CD4-positive, alpha-beta T cell treated with Interleukin-17A for 1 hour (primary cell): ENCODE measurements at regions not wholly inside any gene's neighbourhood (a gene's known extent, or its start where the extent isn't known, plus 50 kb on each side); places are given as distances from the start of the nearest gene placed in this dataset.

Source experiments
- DNase-seq: peaks from one replicate; pipeline ENCODE4 v3.0.0-alpha.2; 2020

DNA sequence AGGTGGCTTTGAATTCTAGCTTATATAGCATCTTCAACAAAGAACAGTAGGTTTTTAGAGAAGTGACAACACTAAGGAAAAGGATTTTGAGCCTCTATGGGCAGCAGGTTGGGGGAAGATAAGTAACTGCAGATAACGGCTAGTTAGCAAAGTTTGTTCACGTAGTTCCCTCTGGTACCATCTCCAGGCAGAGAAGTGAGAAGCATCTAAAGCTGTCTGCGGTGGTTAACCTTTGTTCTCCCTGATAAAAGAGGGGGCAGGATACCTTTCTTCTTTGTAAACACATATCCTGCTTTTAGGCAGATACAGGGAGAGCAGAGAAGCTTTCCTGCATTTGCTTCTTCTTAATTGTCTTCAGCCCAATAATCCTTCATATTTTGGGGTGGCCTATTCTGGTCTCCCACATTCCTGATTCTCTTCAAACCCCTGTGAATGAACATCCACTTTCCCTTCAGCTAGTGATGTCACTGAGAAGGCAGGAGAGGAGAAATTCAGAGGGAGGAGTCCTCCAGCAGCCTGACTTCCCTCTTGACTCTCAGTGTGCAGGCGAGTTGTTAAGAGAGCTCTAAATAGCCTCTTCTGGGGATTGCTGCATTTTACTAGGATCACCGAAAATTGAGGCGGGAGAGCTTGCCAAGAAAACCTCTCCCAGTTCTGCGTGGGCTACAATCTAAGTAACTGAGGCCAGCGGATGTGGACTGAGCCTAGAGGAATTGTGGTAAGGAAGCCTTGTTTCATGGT lies 393.7 kb upstream of the C2CD4B start:
- DNase-seq = no peak

DNA sequence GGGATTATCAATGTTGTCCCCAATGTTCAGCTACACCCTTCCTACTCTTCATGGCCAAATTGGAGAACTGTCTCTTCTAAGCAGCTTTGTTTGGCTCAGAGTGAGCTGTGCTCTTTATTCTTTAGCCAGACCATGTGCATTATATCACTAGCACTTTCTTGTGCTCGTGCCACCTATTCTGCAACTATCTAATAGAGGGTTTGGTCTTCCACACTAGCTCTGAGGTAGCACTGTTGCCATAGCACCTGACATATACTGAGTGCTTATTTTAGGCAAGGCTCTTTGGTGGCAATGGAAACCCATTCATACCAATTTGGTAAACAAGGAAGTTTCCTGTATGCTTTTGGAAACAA lies 394.3 kb upstream of the C2CD4B start:
- no peak for DNase-seq

DNA sequence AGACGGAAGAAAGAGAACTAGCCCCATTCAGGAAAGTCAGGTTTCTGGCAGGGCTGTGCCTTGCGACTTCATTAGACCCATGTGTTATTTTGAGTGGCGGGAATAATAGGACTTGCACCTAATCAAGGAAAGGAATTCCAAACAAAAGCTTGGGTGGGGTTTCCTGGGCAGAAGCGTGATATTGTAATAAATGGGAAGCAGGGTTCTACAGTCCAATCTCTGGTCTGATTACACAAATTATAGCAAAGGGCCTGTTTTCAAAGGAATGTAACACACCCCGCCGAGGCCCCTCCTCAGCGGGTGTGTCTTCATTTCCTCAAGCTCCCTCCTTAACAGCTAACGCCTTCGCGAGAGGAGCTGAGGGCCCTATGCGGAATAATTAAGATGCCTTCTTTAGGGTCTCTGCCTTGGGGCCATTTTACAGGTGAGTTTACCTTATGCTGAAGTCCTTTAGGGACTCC lies 396.0 kb upstream of the C2CD4B start:
- no peak for DNase-seq

DNA sequence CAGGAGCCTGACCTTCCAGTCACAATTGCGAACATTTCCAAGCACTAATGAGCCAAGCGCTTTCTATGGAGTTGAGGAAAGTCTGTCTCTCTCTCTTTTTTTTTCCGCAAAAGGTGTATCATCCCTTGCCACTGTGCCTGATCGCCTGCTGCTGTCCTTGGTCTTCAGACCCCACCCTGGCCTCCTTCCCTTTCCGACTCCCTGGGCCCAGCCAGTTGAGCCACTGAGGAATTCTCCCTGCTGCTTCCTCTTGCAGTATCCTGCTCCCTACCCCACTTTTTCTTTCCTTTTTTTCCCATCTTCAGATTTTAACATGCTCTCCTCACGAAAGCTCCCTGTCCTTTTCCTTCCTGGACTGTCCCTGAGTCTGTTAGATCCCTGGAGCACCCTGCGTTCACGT lies 396.5 kb upstream of the C2CD4B start:
- DNase-seq = no peak

DNA sequence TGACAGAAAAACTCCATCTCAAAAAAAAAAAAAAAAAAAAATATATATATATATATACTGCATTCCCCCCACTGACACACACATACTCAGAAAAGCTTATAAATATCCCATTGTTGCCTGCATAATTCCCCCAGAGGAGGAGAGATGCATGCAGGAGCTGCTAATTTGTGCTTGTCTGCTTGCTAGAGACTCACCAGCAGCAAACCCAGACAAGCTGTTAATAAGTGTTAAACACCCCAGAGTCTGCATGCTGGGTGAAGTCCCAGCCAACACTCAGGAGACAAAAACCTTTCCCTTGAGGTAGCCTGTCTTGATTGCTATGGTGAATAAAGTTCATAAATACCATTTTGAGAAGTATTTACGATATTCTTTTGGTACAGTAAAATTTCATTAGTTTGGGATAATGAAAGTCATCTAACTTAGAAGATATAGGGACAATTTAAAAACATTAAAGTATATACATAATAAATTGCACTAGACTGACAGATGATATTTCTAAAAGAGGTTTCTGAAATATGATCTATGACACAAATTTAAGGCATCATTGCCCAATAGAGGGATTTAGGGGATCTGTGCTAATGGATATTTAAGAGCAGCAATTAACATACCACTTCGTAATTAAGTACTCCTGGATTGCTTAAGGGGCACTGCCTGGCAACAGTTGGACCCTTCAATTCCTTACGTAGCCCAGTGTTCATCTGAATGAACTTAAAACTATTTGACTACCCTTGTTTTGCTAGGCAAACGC lies 400.0 kb upstream of the C2CD4B start:
- no peak for DNase-seq

DNA sequence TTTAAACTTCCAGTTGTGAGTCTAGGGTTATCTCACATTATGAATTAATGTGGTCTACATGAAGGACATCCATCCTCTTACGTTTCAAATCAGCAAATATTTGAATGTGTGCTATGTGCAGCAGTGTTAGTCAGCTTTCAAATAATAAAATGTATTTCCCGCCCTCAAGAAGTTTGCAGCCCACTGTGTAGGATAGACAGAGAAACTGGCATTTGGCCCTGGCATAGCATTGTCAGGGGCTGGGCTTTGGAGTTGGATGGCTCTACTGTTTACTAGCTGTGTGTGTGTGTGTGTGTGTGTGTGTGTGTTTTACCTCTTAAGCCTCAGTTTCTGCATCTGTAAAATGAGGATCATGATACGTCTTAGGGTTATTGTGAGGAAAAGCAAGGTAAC lies 400.5 kb upstream of the C2CD4B start:
- DNase-seq = no peak

DNA sequence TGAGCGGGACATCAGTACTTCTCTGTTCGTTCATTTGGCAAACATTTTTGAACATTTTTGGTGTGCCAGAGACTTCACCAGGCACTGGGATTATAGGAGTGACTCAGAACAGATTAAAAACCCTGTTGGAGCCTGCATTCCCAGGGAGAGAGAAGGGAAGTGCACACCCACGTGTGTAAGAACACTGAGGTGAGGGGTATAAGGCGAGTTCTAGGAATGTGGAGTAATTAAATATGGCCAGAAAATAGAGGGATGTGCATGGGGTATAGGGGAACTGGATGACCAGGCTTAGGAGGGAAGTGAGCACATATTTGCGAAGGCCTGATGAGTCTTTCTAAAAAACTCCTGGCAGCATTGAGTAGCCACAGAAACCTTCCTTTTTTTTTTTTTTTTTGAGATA lies 401.2 kb upstream of the C2CD4B start:
- no peak for DNase-seq

DNA sequence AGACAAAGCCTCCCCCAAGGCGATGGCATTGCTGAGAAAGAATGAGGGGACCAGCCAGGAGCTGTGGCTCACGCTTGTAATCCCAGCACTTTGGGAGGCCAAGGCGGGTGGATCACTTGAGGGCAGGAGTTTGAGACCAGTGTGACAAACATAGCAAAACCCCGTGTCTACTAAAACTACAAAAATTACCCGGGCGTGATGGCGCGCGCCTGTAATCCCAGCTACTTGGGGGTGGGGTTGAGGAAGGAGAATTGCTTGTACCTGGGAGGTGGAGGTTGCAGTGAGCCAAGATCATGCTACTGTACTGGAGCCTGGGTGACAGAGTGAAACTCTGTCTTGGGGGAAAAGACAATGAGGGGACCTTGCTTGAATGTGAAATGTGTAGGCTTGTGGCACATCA lies 402.4 kb upstream of the C2CD4B start:
- no peak for DNase-seq

DNA sequence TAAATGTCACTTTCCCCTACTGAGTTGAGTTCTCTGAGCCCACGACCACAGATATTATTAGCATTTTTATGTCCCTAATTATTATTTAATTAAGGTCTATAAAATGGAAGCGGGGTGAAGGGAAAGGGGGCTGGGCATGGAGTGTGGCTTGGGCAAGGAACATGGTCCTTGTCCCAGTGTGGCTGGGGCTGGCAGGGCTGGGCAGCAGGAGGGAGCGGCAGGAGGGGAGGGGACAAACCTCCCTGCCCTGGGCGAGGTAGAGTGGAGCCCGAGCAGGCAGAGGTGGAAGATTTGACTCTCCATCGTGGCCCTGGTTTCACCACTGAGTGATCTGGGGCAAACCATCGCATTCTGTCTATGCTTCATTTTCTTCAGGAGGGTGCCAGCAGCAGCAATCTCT lies 402.9 kb upstream of the C2CD4B start:
- no peak for DNase-seq

DNA sequence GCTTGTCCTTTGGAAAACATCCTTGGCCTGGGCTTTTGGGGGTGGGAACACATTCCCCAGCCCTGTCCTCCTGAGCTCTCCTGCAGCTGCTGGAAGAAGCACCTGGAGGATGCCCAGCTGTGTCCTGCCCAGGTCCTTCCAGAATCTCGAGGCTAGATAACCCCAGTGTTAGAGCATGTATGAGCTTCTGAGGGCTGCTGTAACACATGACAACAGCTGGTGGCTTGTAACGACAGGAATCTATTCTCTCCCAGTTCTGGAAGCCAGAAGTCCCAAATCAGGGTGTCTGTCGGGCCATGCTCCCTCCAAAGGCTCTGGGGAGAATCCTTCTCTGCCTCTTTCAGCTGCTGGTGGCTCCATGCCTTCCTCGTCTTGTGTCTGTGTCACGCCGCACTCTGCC lies 403.6 kb upstream of the C2CD4B start:
- no peak for DNase-seq

DNA sequence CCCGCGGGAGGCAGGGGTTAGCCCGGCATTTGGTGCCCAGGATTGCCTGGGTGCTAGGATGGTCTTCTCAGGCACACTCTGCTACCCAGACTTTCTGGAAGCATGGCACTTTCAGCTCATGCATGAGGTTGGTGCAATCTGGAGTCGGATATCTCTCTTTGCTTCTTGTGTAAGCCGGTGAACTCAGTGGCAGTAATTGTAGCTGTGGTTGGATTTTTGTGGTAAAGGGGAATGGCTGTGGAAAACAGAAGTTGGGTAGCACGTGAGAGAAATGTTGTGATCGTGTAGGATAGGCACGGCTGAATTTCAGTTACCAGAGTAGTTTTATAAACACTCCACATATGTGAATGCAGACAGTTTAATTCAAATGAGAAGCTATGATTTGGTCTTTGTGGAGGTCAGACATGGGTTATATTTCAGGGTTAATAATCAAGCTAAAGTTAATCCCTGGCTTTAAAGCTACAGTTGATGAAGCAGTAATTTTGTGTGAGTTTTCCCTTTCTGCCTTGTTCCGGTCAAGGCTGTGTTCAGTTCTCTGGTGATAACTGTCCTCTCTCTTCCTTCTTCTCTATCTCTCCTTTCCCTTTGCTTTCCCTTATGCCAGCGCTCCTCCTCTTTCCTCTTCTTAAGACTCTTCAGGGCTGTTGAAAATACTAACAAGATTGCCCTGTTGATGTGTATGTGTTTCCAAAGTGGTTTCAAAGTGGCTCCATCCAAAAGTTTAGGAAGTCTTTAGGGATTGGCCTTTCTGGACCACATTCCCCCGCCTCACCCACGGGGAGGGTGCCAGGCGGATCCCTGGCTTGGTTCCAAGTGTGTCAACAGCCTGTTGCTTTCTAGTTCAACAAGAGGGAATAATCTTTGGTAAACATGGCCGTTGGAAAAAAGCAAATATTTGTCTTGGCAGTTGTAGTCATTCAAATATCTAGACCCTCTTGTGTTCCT lies 404.6 kb upstream of the C2CD4B start:
- DNase-seq = no peak

DNA sequence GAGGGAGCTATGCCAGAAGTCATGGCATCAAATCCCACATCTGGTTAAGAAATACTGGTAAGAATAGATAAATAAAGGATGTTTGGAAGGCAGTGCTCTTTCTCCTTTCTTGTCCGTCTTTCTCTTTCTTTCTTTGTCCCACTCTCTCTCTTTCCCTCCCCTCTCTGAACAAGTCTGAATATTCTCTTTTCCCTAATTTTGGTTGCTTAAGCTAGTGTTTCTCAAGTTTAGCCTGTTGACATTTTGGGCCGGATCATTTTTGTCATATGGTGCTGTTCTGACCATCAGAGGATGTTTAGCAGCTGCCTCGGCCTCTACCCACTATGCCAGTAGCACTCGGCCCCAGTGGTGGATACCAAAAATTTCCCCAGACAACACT lies 405.3 kb upstream of the C2CD4B start:
- DNase-seq = no peak

DNA sequence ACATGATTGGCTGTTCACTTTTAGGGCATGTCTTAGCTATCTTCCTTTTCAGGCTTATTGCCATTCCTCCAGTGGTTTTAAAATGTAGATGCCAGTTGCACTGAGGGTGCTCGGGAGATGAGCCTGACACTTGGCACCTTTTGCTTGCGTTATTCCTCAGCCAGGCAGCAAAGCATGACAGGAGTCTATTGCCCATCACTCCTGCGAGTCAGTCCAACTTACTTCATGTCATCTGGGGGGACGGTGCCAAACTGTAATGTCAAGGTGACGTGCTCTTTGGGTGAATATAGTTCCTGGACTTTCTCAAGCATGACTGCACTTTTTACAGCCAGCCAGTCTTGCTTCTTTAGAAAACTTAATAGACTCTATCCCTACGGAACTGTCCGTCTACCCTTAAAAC lies 406.0 kb upstream of the C2CD4B start:
- DNase-seq = no peak

DNA sequence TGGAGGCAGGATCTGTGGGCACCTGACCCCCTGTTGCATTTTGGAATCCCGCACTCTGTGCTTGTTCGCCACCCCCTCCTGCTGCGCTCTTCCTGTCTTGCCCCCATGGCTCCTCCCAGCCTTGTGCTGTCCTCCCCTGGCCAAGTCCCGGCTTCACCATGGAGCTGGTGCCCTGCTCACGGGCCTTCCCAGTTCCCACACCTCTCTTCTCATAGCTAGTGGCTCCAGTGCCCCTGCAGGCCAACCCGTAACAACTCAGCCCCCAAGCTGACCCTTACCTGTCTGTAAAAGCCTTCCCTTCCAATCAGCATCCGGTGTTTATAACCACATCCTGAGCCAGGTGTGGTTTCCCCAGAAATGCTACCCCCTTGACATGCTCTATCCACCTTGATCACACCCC lies 407.7 kb upstream of the C2CD4B start:
- no peak for DNase-seq

DNA sequence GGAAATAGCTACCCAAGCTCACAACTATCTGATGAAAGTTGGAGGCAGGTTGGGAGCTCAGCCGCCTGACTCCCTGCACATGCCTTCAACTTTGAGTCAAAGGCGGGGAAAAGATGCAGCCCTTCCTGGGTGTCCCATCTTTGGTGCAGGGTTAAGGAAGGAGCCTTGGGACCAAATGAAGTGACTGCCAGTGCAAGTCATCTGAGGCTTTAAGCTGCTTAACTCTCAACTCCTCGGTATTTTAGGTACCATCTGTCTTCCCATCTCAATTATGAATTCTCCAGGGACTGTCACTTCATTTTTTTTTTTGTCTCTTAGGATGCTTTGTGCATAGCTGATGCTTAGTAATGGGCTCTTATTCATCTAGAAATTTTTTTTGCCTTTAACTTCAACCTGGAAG lies 408.8 kb upstream of the C2CD4B start:
- no peak for DNase-seq

DNA sequence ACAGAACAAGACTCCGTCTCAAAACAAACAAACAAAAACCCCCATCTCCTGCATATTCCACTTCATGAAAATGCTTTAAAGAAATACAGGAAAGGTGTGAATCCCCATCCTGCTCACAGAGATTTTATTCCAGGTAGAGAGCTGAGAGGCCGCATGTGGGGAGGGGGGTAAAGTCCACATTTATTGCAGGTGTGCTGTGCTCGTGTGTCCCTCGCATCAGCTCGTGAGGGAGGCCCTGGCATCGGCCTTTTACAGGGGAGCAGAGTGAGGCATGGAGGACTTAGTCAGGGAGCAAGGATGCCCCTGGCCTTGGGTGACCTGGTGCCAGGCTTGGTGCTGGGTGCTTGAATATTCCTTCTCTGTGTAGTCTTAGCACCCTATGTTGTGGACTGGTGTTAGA lies 413.5 kb upstream of the C2CD4B start:
- no peak for DNase-seq

DNA sequence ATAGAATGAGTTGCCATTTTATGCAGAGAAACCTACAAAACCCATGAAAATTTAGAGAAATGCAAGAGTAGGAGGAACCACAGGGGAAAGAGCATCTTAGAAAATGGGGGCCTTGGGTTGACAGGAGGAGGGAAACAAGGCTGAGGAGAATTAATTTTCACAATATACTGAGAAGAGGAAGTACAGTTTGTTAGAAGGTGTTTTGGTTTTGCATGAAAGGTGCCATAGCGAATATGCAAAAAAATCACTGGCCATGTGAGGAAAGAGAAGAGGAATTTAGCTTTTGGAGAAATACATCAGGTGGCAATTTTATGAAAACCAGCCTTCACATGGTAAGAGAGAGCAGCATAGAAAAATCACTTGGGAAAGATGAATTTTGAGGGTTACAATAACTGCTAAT lies 413.9 kb upstream of the C2CD4B start:
- DNase-seq = no peak

DNA sequence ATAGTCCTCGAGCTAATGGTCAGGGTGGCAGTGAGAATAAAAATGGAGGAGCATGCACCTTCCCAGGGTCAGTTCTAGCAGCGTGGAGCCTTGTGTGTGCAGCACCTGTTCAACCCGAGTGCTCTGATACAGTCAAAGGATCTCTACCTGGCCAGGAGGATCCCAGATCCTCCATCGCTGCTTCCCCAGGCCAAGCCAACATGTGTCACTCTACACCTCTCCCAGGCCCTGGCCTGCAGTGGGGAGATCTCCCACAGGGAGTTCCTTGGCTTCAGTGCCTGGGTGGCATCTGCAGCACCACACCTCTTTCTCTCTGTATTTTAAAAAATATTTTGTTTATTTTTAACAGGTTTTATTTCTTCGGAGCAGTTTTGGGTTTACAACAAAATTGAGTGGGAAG lies 414.8 kb upstream of the C2CD4B start:
- no peak for DNase-seq

DNA sequence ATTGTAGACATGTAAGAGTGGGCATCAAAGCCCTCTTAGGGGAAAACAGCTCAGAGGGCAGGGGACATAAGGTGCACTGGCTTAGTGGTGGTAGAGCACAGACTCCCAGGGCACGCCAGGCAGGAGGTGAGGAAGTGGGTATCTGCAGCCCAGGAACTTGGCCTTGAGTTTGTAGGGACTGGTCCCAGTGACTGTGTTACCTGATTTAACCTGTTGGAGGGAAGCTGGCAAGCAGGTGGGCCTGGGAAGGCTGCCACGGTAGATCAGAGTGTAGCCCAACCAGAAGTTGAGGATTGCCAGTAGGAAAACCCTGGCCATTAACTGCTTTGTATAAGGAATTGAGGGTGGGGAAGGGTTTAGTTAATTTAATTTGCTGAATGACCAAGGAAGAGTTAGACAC lies 417.5 kb upstream of the C2CD4B start:
- DNase-seq = no peak

DNA sequence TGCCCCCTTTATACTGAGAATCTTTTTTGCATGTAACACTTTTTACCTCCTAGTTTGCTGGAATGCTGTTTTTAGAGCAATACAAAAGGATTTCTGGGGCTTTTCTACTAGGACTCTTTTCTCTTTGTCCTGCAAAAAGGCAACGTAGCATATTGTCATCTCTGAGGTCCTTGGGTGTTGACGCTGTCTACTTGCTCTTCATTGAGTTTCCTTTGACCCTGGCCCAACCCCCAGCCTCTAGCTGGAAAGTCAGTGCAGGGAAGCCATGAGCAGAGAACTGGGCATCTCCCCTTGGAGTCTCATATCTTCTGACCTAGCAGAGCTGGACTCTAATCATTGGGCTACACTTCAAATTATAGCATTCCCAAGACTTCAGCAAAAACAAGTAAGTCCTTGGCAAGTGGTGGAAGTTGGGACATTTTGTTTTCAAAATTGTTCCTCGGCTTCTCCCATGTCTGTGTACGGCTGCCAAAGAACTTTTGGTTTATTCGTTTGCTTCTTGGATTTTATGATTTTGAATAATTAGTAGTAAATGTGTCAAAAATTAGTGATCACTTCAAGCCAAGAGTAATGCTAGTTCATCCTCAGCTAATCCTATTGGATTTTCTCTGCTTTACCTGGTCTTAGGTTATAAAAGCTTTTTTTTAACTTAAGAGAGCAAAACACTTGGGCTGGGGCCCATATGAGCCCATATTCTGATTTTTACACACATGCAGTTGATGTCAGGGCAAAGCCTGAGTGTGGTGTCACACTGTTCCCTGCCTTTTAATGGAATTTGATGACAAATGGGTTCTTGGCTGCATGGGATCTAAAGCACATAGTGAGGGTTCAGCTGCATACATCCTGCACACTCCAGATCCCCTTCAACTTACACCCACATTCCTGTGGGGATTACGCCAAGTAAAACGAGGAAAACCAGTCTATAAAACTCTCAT lies 419.5 kb upstream of the C2CD4B start:
- no peak for DNase-seq

DNA sequence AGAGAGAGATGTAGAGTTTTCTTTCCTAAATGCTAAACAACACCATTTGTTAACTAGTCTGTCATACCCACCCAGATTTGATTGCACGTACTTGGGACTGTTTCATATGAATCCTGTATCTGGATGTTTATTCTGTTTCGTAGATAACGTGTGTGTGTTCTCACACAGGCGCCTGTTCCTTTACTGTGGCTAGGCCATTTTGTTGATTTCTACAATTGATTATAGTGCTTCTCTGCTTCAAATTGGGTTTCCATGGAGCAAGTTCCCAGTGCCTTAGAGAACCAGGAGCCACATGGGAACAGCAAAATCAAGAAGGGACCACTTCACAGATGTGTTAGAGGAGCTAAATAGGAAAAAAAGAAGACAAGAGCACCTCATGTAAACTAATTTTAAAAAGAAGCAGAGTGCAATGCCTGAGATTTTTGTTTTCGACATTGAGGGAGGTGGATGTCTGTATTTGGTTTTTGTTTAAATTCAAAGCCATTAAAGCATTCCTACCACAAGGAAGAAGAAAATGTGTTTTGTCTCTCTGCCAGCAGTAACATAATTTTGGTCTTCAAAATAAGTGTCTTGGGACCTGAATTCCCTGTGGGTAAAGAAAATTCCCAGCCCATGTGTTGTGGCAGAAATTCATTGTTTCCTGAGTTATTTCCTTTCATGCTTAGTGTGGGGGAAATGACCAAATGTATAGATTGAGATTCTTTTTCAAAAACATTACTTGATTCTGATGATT lies 424.0 kb upstream of the C2CD4B start:
- no peak for DNase-seq
